ENCODE measurements at regions not wholly inside any gene's neighbourhood (a gene's known extent, or its start where the extent isn't known, plus 50 kb on each side); places are given as distances from the start of the nearest gene placed in this dataset.

- TF ChIP-seq, protein P1, sequence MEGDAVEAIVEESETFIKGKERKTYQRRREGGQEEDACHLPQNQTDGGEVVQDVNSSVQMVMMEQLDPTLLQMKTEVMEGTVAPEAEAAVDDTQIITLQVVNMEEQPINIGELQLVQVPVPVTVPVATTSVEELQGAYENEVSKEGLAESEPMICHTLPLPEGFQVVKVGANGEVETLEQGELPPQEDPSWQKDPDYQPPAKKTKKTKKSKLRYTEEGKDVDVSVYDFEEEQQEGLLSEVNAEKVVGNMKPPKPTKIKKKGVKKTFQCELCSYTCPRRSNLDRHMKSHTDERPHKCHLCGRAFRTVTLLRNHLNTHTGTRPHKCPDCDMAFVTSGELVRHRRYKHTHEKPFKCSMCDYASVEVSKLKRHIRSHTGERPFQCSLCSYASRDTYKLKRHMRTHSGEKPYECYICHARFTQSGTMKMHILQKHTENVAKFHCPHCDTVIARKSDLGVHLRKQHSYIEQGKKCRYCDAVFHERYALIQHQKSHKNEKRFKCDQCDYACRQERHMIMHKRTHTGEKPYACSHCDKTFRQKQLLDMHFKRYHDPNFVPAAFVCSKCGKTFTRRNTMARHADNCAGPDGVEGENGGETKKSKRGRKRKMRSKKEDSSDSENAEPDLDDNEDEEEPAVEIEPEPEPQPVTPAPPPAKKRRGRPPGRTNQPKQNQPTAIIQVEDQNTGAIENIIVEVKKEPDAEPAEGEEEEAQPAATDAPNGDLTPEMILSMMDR (conservative IDR thresholded peaks at IDR 0.05; ENCODE audit: low read depth, low read length): no peak
- no peak for TF ChIP-seq EZH2 (IDR thresholded peaks at IDR 0.05; ENCODE audit: borderline replicate concordance, low read depth, low read length, poor library complexity, severe bottlenecking)
Observed at GRCh38 chr5:135242021-135242865, 156.8 kb downstream of the MACROH2A1 start.
